HG03066 (cell line): ENCODE measurements at regions not wholly inside any gene's neighbourhood (a gene's known extent, or its start where the extent isn't known, plus 50 kb on each side); places are given as distances from the start of the nearest gene placed in this dataset.
"Not testable (repeated sequence)": the region's sequence is repeated elsewhere in the genome, so short reads cannot be mapped to it uniquely, and the experiment has no call there.

Experiments used
- ATAC-seq: cut with Tn5 transposase; IDR thresholded peaks from one replicate; pipeline ENCODE4 v1.9.1; 2021; ENCODE audit warnings: low read depth; ENCODE audit not compliant: unreplicated experiment

DNA sequence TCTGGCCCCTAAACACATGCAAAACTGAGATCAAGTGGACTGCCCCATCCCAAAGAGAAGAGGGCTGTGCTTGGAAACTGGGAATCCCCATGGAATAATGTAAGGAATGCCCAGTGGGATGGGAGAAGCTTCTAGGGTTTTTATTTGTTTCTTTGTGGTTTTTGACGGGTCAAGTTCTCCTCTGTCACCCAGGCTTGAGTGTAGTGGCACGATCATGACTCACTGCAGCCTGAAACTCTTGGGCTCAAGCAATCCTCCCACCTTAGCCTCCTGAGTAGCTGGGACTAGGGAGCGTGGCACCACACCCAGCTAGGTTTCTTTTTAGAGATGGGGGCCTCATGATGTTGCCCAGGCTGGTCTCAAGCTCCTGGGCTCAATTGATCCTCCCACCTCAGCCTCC lies 101.7 kb upstream of the ZSWIM2 start:
- no peak for ATAC-seq

DNA sequence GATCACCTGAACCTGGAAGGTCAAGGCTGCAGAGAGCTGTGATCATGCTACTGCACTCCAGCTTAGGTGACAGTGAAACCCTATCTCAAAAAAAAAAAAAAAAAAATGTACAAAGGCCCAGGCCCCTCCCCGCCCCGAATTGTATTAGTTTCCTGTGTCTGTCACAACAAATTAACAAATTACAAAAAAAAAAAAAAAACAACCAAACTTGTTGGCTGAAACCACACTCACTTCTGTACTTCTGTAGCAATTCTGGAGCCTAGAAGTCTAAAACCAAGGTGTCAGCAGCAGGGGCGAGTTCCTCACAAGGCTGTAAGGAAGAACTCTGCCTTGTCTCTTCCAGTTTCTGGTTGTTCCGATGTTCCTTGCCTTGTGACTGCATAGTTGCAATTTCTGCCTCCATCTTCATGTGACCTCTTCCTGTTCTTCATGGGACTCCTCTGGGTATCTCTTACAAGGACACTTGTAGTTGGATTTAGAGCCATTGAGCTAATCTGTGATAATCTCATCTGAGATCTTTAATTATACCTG lies 100.8 kb upstream of the ZSWIM2 start:
- ATAC-seq = no peak

DNA sequence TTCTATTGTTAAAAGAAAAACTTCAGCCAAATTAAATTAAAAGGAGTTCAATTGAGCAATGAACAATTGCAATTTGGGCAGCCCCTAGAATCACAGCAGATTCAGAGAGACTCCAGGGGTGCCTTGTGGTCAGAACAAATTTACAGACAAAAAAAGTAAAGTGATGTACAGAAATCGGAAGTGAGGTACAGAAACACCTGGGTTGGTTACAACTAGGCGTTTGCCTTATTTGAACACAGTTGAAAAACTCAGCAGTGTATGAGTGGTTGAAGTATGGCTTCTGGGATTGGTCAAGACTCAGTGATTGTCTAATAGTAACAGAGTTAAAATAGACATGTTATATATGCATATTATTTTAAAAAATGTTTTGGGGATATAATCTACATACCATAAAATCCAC lies 98.5 kb upstream of the ZSWIM2 start:
- ATAC-seq = no peak

DNA sequence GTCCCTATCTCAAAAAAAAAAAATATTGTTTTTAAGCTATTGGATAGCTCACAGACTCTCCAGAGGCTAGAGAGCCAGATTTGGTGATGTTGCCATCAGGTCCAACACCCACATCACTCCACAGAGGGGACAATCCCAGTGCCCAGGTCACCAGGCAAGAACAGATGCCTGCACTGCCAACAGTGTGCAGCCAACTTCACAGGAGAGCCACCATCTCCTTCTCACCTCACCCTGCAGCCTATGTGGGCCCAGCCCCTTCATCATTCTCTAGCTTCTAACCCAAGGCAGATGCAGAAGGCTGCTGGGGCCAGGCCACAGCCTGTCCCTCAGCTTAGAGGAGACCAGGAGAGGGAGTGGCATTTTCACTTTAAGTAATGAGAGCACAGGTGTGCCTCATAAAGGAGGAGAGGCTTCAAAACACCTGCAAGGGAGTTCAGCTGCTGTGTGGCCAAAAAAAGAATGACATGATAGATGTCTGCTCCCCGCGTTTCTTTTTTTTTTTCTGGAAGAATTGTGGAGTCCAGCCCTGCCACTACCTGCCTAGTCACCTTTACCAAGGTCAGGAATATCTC lies 98.0 kb upstream of the ZSWIM2 start:
- ATAC-seq = no peak

DNA sequence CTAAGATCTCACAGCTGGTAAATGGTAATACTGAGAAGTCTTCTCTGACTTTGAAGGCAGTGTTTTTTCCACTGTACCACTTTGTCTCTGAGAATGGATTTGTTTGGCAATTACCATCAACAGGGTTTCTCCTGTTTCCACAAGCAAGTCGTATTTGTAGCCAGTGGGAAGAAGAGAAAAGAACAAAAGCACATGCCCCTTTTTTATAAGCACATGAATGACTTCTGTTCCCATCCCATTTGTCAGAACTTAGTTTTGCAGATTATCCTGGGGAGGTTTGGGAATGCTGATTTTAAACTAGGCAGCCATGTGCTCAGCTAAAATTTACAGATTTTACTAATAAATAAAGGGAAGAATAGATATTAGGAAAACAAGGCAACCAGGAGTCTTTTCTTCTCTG lies 92.9 kb upstream of the ZSWIM2 start:
- ATAC-seq = no peak

DNA sequence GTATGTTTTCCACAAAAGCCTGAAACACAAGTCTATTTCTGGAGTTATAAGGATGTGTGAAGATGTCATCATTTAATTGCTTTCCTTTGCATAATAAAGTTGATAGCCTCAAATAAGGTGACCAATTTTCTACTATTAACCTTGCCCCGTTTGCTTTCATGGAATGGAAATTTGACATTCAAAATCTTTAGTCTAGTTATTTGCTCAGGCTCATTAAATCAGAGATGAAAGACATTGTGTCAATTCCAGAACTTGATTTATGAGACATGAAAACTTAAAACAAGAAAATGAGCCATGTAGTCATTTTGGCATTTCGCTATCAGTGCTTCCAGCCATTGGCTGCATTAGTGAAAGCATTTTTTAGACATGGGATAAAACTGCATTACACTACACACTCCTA lies 91.5 kb upstream of the ZSWIM2 start:
- ATAC-seq = no peak

DNA sequence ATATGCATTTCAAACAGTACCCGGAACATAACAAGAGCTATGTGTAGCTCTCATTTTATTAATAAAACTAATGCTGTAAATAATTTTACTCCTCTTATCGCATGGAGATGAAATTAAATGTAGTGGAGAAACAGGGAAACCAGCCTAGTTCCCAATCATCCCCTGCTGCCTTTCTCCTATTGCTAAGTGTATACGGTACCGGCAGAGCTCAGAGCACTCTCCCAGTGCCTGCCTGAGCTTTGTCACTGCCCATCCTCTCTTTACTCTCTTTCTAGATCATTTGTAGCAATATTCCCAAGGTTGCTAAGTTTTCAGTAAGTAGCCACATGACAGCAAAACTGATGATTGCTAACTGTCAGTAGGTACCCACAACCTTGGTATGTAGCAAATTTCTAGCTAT lies 85.5 kb upstream of the ZSWIM2 start:
- ATAC-seq = no peak

DNA sequence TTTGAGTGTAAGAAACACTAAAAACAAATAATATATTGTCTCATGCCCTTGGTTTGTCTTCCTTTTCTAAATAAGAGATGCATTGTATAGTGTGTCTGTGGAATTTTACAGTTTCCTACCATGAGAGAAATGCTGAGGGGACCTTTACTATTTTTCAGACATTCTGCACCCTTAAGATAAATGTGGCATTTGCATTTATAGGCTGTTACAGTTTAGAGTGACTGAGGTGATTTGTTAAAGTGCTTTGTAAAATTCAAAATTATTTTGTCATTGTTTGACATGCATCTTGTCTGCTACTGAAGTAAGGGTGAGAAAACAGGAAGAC lies 78.9 kb upstream of the ZSWIM2 start:
- no peak for ATAC-seq

DNA sequence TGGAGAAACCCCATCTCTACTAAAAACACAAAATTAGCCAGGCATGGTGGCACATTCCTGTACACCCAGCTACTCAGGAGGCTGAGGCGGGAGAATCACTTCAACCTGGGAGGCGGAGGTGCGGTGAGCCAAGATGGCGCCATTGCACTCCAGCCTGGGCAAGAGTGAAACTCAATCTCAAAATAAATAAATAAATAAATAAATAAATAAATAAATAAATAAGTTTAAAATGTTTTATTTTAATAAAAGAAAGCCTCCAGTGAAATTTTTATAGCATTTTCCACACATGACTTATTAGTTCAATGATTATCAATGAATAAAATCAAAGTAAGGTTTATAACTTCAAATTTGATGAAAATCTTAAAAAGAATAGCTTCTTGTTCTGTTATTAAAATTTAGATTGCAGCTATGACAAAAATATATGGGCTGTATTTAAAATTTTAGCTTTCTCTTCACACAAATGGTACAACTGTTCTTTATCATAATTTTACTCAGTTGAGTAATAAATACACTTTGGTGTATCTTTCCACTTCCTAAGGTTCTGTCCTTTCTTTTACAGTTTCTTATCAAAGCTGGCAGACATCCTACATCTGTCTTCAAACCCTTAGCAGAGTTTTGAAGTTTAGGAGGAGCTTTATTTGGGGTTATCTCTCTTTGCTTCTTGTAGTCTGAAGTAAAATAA lies 78.4 kb upstream of the ZSWIM2 start:
- ATAC-seq = no peak

DNA sequence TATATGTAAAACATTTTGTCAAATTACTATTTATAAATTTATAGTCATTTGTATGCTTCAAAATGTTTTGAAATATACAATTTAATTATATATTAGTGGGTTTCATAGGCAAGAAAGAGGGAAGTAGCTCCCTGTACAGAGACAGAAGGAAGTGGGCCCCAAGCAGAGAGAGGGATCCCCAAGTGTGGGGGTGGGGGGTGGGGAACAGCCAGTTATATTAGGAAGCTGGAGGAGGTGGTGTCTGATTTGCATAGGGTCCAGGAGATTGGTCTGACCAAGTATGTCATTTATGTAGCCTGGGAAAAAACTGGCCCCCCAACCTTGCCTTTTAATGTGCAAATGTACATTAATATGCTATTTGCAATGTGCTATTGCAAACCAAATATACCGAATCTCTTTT lies 76.5 kb upstream of the ZSWIM2 start:
- no peak for ATAC-seq

DNA sequence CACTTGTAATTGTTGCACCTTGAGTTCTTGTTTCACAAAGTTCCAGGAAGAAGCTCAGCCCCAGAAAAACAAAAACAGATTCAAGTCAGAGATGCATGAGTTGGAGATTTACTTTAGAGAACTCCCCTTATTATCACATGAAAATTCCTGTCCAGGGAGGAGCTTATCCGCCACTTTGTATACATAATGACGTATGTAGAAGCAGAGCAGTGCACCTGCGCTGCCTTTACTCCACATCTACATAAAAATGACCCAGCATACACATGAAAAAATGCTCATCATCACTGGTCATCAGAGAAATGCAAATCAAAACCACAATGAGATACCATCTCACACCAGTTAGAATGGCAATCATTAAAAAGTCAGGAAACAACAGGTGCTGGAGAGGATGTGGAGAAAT lies 73.3 kb upstream of the ZSWIM2 start:
- not testable (repeated sequence) for ATAC-seq

DNA sequence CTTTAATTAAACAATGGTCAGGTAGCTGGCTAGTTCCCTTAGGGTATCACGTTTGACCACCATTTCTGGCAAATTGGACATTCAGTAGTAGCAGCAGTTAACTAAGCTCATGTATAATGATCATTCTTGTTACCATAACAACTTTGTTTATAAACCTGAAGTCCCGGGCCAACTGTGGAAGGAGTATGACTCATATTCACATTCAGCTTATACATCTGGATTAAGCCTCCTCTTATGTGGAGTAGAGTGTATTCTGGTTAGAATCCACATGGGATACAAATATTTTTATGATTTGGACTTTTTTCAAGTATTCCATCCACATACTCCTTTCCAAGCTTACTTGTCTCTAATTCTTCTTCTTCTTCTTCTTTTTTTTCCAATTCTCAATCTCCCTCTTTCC lies 70.3 kb upstream of the ZSWIM2 start:
- ATAC-seq = no peak

DNA sequence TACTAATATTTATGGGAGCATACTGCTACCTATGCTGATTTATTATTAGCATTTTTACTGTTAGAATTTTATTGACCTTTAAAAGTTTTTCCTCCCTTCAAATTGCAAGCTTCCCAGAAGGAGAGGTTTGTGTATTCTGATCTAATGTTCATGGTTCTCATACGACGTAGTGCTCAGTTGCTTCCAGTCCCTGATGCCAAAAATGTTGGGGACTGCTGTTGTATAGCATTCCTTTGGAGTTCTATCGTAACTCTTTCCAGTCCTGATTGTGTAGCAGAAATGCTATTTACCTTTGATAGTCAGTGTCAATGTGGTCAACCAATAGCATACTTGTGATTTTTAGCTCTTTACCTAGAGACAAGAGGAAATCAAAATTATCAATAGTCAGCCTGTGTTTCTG lies 69.5 kb upstream of the ZSWIM2 start:
- ATAC-seq = no peak

DNA sequence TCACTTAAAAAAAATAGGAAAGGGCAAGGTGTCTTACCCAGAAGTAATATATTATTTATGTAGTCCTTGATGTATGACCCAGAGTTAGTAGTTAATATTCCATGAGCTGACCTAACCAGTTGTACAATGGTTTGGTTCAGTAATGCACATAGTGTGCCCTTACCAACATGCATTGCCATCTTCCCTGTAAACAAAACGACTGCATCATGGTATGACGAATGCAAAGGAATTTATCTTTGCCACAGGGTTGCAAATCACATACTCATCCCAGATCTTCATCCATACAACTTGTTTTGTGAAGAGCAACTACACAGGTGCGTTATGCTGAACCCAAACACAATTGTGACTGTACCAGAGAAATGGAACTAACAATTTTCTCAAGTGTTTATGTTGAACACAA lies 68.9 kb upstream of the ZSWIM2 start:
- no peak for ATAC-seq

DNA sequence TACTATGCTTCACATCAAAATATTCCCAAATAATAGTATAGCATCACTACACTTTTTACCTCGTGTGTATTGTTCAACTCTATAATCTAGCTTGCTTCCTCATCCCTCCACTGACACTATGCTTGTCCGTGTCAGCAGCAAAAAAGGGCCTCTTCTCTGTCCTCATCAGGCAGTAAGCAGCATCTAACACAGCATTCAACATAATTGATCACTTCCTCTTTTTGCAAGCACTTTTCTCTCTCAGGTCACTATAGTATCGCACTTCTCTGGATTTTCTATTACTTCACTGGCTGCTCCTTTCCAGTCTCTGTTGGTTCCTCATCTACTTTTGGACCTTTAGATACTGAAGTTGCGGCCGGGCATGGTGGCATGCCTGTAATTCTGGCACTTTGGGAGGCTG lies 64.9 kb upstream of the ZSWIM2 start:
- ATAC-seq = peak; percentile 87

DNA sequence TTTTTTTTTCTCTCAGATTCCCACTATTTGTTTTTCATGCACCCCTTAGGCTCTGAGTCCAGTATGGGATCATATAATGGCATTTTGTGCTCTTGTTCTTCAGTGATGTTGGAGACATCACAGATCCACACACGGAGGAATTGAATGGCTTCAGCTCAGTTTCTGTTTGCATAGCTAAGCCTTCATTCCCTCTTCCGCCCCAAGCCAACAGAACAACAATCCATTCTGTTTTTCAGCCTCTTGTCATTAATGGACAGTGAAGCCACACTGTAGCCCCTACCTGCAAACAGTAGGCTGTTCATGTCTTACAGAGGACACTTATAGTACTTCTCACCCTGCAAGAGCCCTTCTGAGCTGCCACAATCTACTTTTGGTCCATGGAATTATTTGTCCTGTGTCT lies 64.0 kb upstream of the ZSWIM2 start:
- ATAC-seq = no peak

DNA sequence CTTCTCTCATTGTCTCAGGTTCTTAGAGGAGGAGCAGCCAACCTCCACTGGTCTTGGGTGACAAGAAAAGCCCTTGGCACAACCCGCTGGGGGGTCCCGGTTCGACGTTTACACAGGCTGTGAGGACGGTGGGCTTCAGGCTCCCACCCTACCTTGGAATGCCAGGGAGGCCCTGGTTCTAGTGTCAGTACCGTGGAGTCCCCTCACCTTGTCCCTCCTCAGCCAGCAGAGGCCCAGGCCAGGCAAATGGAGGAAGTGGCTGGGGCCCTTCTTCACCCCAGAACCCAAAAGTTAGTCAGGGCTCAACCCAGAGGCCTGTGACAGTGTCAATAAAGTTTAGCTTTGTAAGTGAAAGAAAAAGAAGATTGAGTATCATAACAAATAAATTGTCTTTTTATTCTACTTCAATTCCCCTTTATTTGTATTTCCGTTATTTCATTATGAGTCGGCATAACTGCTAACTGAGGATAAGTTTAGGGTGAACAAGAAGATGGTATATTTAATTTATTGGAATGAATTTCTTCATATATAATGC lies 62.6 kb upstream of the ZSWIM2 start:
- ATAC-seq = no peak

DNA sequence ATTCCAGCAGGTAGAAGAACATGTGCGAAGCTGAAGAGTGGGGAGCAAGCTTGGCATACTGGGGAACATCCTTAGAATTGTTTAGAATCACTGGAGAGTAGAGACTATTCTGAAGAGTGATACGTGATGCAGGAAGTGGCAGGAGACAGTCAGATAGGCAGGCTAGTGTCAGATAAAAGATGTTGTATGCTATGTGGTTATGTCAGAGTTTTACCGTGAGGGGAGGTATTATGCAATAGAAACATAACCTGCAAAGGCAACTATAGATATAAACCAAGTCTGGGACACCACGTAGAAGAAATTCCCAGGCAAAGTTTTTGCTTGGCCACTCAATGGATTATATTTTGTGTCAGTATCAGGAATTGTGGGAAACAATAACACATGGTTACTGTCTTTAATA lies 62.0 kb upstream of the ZSWIM2 start:
- no peak for ATAC-seq

DNA sequence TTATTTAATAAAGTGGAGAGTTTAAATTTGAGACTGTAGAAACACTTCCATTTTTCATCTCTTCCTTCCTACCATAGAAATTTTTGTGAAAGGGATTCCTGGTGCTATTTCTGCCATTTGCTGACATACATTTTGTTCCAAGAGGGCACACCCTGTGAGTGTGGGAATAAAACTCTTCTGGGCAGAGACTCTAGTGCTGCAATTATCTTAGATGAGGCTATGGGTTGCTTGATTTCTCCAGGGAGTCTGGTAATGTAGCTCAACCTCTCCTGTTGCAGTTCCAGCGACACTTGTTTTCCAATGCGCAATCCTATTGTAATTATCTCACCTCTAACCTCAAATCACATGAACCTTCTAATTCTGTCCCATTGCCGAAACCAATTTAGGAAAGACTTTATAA lies 60.1 kb upstream of the ZSWIM2 start:
- ATAC-seq = no peak

DNA sequence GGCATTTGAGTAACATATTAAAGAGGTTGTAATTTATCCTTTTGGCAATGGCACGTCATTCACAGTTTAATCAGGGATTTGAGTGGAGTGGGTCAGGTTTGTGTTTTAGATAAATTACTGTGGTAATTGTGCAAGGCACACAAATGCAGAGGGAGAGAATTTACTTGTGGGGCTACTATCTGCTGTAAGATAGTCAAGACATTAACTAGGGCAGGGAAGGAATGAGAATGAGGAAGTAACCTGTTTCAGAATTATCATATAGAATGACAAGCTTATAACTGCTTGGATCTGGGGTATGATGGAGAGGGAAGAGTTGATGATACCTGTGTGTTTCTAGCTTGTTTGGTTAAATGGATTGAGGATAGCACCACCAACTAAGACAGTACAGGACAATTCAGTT lies 58.9 kb upstream of the ZSWIM2 start:
- no peak for ATAC-seq

DNA sequence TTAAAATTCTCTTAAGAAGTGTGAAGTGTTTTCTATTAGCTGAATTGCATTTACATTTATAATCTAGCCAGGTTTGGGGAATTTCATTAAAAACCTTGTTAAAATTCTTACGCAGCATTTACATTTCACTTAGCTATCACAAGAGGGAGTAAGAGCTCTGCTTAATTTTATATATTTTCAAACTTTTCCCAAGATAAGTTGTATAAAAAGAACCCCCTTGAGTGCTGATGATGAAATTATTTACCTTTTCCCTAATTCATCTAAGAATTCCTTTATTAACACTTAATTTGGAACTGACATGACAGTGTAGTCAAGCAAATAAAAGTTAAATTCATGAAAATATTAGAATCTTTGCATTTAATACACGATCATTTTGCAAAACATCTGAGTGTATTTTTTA lies 54.2 kb upstream of the ZSWIM2 start:
- ATAC-seq = no peak
